ENCODE measurements at regions not wholly inside any gene's neighbourhood (a gene's known extent, or its start where the extent isn't known, plus 50 kb on each side); places are given as distances from the start of the nearest gene placed in this dataset.

DNA sequence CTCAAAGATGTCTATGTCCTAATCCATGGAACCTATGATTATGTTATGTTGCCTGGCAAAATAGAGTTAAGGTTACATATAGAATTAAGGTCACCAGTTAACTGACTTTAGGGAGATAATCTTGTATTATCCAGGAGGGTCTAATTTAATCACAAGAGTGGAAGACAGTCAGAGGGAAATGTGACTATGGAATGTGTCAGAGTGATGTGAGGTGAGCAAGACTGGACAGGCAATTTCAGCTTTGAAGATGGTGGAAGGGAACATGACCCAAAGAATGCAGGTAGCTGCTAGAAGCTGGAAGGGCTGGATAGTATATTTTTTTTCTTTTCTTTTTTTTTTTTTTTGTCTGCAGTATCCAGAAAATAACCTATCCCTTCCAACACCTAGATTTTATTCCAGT is 241.7 kb upstream of the NEGR1 start:
- H3K36me3 ChIP-seq = no peaks in the 10 kb centered on the region
- ATAC-seq (ENCODE audit: insufficient number of reproducible peaks, low FRiP score, low read depth) (no peak), DNase-seq (ENCODE audit: low spot score) (no peak)
- H3K27me3 ChIP-seq (replicated peaks; ENCODE audit: insufficient read depth) = no peaks in the 10 kb centered on the region
- no peaks in the 10 kb centered on the region for H3K4me1 ChIP-seq (ENCODE audit: control insufficient read depth in 1 of 2, low read depth in 2 of 2)
- TF ChIP-seq, protein P1, sequence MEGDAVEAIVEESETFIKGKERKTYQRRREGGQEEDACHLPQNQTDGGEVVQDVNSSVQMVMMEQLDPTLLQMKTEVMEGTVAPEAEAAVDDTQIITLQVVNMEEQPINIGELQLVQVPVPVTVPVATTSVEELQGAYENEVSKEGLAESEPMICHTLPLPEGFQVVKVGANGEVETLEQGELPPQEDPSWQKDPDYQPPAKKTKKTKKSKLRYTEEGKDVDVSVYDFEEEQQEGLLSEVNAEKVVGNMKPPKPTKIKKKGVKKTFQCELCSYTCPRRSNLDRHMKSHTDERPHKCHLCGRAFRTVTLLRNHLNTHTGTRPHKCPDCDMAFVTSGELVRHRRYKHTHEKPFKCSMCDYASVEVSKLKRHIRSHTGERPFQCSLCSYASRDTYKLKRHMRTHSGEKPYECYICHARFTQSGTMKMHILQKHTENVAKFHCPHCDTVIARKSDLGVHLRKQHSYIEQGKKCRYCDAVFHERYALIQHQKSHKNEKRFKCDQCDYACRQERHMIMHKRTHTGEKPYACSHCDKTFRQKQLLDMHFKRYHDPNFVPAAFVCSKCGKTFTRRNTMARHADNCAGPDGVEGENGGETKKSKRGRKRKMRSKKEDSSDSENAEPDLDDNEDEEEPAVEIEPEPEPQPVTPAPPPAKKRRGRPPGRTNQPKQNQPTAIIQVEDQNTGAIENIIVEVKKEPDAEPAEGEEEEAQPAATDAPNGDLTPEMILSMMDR (IDR thresholded peaks at IDR 0.05) = no peak
- H3K9me3 ChIP-seq = no peaks in the 10 kb centered on the region
- no peak overlapping the region for H3K27ac ChIP-seq
- no peak overlapping the region for H3K4me3 ChIP-seq

DNA sequence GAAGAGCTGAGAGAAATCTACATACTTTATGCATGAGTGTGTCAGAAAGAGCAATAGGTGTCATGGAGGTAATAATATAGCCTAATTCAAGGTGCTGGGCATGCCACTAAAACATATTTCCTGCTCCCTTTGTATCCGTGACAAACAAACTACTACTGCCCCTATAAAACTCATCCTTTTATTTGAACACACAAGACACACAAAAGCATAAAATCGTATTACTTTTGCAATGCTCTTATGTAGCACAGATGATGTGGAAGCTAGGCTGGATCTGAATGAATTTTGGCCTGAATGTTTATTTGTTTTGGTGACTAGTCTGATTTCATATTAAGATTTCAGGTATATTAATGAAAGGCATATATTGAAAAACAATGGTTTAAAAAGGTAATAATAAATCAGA is 239.3 kb upstream of the NEGR1 start:
- no peak for ATAC-seq (ENCODE audit: insufficient number of reproducible peaks, low FRiP score, low read depth)
- TF ChIP-seq, protein P1 (IDR thresholded peaks at IDR 0.05) = no peak

DNA sequence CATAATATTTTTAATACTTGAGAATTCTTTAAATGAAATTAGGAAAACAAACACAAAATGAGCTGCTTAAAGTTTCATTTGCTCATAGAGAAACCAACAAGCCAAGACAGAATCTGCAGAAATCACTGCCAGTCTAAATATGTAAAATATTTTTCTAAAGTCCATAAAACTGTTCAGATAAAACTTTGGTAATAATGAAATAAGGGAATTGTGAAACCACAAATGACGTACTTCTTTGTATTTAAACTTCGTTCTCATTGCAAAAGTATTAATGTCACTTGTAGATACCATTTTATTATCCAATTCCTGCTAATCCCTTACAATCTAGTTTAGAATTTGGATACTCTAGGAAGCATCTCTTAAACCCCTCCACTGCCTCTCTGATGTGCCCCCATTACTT is 234.5 kb upstream of the NEGR1 start:
- Histone ChIP-seq H3K4me1 (ENCODE audit: control insufficient read depth in 1 of 2, low read depth in 2 of 2) (peaks cover 0 to 7% of the 10 kb centered on the region in 2 donors), H3K4me3 (no peak overlapping the region), H3K27ac (no peak overlapping the region), H3K36me3 (no peaks in the 10 kb centered on the region), H3K9me3 (no peaks in the 10 kb centered on the region), H3K27me3 (replicated peaks; ENCODE audit: insufficient read depth) (no peaks in the 10 kb centered on the region)
- DNase-seq (ENCODE audit: low spot score) = no peak
- no peak for ATAC-seq (ENCODE audit: insufficient number of reproducible peaks, low FRiP score, low read depth)
- TF ChIP-seq, protein P1 (IDR thresholded peaks at IDR 0.05) = no peak

More for the DNA sequence above, 239.3 kb upstream of the NEGR1 start:
- H3K9me3 ChIP-seq = no peaks in the 10 kb centered on the region
- no peak for DNase-seq (ENCODE audit: low spot score)
- H3K4me1 ChIP-seq (ENCODE audit: control insufficient read depth in 1 of 2, low read depth in 2 of 2) = no peaks in the 10 kb centered on the region
- no peaks in the 10 kb centered on the region for H3K36me3 ChIP-seq
- H3K27me3 ChIP-seq (replicated peaks; ENCODE audit: insufficient read depth) = no peaks in the 10 kb centered on the region
- H3K27ac ChIP-seq = no peak overlapping the region
- H3K4me3 ChIP-seq = no peak overlapping the region

DNA sequence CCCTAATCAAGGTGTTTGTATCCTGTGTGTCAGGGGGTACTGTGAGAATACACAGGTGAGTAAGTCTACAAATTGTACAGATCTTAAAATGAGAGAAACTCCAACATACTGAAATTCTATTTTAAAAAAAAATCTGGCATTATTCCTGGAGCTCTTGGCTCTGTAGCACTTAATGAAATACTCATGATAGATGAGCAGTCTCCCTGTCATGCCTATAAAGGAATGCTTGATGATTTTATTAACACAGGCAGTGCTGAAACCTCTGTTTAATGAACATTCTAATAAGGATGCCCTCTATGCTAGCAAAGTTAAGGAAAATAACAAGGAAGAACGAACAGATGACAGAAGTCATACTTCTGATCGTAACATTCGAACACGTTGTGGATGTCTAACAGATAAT is 233.9 kb upstream of the NEGR1 start:
- TF ChIP-seq, protein P1 (IDR thresholded peaks at IDR 0.05) = no peak

DNA sequence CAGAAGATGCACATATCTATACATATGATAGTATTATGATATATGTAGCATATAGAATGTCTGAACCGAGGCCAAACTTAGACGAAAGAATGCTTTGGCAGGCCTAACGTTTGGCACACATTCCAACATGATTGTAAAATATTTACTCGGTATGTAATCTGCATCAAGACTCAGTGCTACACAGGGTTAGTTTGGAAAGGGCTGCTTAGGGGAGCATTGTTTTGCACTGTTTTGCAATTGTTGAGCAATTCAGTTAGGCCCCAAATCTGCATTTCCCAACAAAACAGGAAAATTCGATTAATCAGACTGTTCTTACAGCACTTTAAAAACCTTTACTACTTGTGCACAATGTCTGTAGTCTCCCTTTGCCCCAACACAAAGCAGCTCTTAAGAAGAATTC is 216.0 kb upstream of the NEGR1 start:
- Histone ChIP-seq H3K4me1 (ENCODE audit: control insufficient read depth in 1 of 2, low read depth in 2 of 2) (no peaks in the 10 kb centered on the region), H3K4me3 (no peak overlapping the region), H3K27me3 (replicated peaks; ENCODE audit: insufficient read depth) (no peaks in the 10 kb centered on the region), H3K9me3 (no peaks in the 10 kb centered on the region), H3K27ac (no peak overlapping the region), H3K36me3 (no peaks in the 10 kb centered on the region)
- ATAC-seq (ENCODE audit: insufficient number of reproducible peaks, low FRiP score, low read depth) (no peak), DNase-seq (ENCODE audit: low spot score) (no peak)
- TF ChIP-seq, protein P1 (IDR thresholded peaks at IDR 0.05) = no peak

More for the DNA sequence above, 233.9 kb upstream of the NEGR1 start:
- Histone ChIP-seq H3K27ac (no peak overlapping the region), H3K4me1 (ENCODE audit: control insufficient read depth in 1 of 2, low read depth in 2 of 2) (peaks cover 0 to 7% of the 10 kb centered on the region in 2 donors), H3K9me3 (no peaks in the 10 kb centered on the region), H3K4me3 (no peak overlapping the region), H3K36me3 (no peaks in the 10 kb centered on the region), H3K27me3 (replicated peaks; ENCODE audit: insufficient read depth) (no peaks in the 10 kb centered on the region)
- no peak for DNase-seq (ENCODE audit: low spot score)
- ATAC-seq (ENCODE audit: insufficient number of reproducible peaks, low FRiP score, low read depth) = no peak

Data from thoracic aorta (tissue), 2 donors.